ENCODE measurements at regions not wholly inside any gene's neighbourhood (a gene's known extent, or its start where the extent isn't known, plus 50 kb on each side); places are given as distances from the start of the nearest gene placed in this dataset.

DNA sequence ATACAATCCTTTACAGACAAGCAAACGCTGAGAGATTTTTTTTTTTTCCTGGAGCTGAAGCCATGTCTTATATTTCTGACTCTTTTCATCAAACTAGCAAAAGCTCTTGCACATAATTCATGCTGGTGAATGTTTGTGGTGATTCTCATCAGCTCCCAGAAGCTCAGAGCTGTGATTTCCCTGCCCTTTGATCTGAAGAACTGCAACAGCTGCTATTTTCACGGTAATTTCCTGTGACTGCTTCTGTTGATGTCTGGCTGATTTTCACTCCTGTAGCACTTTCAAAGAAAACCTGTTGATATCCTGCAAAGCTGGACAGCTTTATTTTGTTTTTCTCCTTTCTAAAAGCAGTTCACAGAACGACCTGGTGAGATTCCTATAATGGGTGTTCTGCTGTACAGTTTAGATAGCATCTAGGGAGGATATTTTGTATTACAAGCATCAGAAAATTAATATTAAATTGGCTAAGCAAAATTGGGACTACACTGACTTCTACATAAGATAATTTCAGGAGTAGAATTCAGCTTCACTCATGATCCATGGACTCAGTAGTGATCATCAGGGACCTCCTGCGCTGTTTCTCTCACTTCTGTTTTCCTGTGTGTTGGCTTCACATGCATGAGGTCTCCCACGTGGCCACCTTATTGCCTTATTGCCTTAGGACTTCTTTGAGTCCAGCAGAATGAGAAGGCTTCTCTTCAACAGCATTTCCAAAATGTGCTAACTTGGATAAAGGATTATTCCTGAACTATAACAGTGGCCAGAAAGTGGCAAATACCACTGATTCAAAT, 1111.6 kb upstream of the SORCS1 start:
- DNase-seq (ENCODE audit: low spot score): no peak

GRCh38 chr10:108260383-108260906, 1095.9 kb upstream of the SORCS1 start:
- no peak for DNase-seq (ENCODE audit: low spot score)

- no peak for DNase-seq (ENCODE audit: low spot score)
These were observed 1089.6 kb upstream of the SORCS1 start for GRCh38 chr10:108254089-108254488.

GRCh38 chr10:108252771-108253170, 1088.3 kb upstream of the SORCS1 start:
- no peak for DNase-seq (ENCODE audit: low spot score)

- no peak for DNase-seq (ENCODE audit: low spot score)
These were observed 1086.6 kb upstream of the SORCS1 start for GRCh38 chr10:108250936-108251620.

GRCh38 chr10:108249940-108250339, 1085.4 kb upstream of the SORCS1 start:
- DNase-seq (ENCODE audit: low spot score): no peak

GRCh38 chr10:108244443-108245228, 1080.1 kb upstream of the SORCS1 start:
- no peak for DNase-seq (ENCODE audit: low spot score)

DNA sequence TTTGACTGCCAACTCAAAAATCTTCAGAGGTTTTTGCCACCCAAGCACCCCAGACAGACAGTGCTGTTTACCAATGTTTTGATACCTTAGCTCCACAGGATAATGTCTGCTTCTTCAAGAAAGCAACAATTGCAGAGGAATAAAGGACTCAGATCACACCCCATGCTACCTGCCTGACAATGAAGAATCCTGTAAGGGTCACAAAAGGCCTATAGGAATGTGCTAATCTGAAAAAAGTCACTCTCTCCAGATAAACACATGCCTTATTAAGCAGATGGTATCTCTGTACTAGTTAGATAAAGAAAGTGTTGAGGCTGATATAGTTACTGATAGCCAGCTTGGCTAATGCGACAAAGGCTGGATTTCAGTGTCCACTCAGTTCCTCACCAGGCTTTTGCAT, 1076.7 kb upstream of the SORCS1 start:
- DNase-seq (ENCODE audit: low spot score): no peak

GRCh38 chr10:108238261-108238660, 1073.8 kb upstream of the SORCS1 start:
- no peak for DNase-seq (ENCODE audit: low spot score)

DNA sequence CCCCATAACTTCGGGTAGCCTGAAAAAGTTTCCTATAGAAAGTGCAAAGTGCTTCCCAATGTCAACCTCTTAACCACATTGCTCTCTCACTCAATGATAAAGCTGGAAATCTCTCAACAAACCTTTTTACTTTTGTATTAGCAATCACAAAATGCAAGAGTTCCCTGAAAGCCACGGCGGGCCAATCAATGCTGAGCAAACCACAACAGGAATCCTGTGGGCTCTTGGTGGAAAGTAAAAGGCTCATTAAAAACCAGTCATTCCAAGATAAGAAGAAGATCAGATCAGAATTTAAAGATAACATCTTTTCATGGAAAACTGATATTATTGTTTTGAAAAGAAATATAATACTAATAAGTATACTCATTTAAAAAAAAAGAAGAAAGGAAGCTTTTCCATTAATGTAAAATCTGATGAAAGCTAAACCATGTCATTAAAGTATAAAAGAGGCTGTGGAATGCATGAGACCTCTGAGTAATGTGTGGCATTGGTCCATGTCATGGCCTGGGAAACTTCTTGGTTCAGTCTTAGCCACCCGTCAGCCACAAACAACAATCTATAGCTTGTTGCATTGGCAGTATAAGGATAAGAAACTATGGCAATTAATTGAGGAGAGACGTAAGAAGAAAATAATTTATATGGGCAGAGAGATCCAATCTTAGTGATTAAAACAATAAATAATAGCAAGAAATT, 1066.1 kb upstream of the SORCS1 start:
- no peak for DNase-seq (ENCODE audit: low spot score)

DNA sequence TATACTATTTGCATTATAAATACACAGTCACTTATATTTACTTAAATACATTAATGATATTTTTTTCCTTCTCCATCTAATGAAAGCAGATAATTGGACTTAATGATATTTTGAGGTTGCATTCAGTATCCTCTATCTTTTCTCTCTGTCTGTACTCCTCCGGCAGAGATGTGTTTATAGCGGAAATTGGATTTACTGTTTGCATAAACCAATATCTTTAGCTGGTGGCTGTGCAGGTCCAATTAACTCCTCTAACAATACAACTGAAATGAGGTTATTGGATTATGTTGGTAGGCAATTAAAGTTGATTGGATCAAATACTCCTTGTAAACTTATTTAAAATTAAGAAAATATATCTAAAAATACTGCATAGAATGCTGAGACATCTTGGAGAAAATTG, 1044.2 kb upstream of the SORCS1 start:
- no peak for DNase-seq (ENCODE audit: low spot score)

GRCh38 chr10:108208038-108208437, 1043.5 kb upstream of the SORCS1 start:
- DNase-seq (ENCODE audit: low spot score): no peak

GRCh38 chr10:108204528-108205305, 1040.2 kb upstream of the SORCS1 start:
- no peak for DNase-seq (ENCODE audit: low spot score)

DNA sequence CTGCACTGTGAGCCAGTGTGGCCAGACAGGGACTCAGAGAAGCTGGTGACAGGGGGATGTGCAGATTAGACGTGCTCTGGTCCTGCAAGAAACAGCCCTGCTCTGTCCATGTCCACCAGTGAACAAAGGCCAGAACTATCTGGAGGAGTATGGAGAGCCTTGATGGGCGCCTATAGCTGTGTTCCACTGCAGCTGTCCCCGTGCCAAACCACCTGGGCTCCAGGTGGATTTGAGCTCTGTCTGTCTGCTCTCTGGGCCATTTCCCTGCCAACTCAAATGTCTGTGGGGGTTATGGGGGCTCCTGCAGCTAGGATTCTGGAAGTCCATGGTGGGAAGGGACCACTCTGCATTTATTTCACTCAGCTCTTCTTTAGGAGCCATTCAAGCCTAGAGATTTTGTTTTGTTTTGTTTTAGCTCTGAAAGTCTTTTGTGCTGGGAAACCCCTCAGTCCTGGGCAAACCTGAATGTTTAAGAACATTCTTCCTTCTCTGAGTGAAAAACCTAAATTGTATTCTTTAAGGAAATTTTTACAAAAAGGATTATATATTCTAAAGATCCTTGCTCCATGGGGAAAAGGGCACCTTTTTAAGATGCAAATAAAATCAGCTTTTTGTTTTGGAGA, 1039.5 kb upstream of the SORCS1 start:
- no peak for DNase-seq (ENCODE audit: low spot score)

- no peak for DNase-seq (ENCODE audit: low spot score)
These were observed 1023.0 kb upstream of the SORCS1 start for GRCh38 chr10:108187408-108188012.

GRCh38 chr10:108184114-108184513, 1019.6 kb upstream of the SORCS1 start:
- no peak for DNase-seq (ENCODE audit: low spot score)

DNA sequence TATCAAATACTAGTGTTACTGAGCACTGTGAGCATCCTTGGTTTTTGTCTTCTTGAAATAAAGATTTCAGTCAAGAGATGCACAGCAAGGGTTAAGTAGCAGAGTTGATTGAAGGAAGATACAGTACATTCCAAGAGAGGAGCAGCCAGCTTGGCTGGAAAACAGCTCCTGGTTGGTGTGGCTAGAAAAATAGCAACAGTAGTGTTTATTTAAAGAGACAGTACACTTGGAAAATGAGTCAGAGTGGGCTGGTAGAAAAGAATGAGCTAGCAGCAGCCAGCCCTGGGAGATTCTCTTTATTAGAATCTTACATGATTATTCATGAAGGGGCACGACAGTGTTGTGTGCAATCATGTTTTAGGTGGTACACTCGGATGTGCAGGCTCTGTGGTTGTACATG, 1016.4 kb upstream of the SORCS1 start:
- no peak for DNase-seq (ENCODE audit: low spot score)

DNA sequence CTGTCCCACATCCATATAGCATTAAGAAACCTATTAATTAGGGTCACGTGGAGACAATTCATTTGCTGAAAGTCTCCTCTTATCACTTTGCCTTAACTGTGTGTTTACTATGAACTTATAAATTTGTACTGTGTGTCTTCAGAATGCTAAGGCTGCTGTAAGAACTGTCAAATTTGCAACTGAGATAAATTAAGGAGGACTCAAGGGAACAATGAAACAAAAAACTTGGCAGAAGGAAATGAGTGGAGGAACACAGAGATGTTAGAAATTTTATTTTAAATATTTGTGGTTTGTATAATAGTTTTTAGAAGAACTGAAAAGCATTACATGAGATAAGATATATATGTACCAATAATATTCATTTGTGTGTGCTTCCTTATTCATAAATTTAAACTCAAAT, 1005.3 kb upstream of the SORCS1 start:
- no peak for DNase-seq (ENCODE audit: low spot score)

- no peak for DNase-seq (ENCODE audit: low spot score)
These were observed 1003.3 kb upstream of the SORCS1 start for GRCh38 chr10:108167766-108168165.

DNA sequence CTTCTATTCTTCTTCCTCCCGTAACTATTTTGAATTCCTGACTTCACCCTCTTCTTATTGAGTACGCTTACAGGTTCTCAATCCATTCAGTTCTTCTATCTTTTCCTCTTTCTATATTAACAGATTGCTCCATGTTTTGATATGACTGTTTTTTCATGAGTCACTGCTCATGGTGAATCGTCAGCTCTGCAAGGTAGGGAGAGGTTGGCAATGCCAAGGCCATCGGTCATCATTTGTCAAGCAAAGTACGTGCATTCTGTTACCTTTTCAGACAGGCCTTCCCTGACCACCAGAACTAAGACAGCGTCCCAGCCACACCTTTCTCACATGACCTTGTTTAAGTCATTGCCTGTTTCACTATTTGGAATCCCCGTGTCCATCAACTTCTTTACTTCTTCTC, 1001.9 kb upstream of the SORCS1 start:
- no peak for DNase-seq (ENCODE audit: low spot score)

All from mesenteric fat pad (tissue), 1 donor.